CD4-positive, alpha-beta T cell treated with Interleukin-1 beta for 1 hour (primary cell): ENCODE measurements at regions not wholly inside any gene's neighbourhood (a gene's known extent, or its start where the extent isn't known, plus 50 kb on each side); places are given as distances from the start of the nearest gene placed in this dataset.

ENCODE experiments used
- DNase-seq, 2 donors: peaks; one replicate each; pipeline ENCODE4 v3.0.0-alpha.2; 2020 to 2022

- peak in 1 of 2 donors; percentile 5 for DNase-seq
Observed at GRCh38 chr7:20267482-20267881, 50.3 kb upstream of the MACC1 start.

DNA sequence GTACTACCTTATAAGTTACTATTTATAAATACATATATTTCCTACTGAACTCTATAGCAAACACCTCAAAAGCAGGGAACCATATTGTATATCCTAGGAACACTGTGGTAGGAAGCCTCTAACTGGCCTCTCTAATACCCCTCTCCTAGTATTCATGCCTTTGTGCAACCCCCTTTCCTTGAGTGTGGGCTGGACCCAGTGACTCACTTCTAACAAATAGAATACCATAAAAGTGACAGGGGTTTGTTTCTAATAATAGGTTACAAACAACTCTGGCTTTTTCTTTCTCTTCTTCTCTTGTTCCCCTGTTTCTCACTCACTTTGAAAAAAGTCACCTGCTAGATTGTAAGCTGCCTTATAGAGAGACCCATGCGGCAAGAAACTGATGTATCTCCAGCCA lies 51.6 kb upstream of the MACC1 start:
- no peak for DNase-seq

DNA sequence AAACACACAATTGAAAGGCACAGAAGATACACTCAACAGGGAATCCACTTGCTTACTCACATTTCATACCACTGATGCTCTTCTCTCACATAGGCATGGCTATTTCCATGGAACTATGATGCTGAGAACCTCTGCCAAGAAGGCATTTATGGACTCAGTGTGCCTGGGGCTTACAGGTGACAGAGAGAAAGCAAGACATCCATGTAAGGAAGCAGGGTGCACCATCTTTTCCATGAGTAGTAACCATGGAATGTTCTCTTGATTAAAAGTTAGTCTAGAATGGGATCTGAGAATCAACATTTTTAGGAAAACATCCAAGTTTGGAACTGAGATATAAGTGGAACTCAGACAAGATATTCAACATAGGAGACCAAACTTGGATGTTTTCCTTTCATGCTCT lies 52.5 kb upstream of the MACC1 start:
- DNase-seq = no peak

- DNase-seq = no peak
Observed at GRCh38 chr7:20270371-20270770, 53.2 kb upstream of the MACC1 start.

- no peak for DNase-seq
Observed at GRCh38 chr7:20270867-20271266, 53.7 kb upstream of the MACC1 start.

DNA sequence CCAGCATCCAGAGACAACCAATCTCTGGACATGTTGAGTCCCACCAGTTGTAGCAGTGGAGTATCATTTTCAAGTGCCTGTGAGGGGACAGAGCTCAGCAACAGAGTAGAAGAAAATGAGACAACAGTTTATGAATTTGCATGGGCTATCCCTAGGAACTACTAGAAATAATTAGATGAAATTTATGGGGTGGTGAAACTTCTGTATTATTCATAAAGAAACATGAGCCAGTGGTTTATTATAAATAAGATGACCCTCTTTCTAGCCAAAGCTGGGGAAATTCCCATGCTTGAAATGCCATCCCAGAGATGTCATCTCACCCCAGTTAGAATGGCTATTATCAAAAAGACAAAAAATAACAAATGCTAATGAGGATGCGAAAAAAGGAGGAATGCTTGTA lies 55.1 kb upstream of the ITGB8 start:
- no peak for DNase-seq

DNA sequence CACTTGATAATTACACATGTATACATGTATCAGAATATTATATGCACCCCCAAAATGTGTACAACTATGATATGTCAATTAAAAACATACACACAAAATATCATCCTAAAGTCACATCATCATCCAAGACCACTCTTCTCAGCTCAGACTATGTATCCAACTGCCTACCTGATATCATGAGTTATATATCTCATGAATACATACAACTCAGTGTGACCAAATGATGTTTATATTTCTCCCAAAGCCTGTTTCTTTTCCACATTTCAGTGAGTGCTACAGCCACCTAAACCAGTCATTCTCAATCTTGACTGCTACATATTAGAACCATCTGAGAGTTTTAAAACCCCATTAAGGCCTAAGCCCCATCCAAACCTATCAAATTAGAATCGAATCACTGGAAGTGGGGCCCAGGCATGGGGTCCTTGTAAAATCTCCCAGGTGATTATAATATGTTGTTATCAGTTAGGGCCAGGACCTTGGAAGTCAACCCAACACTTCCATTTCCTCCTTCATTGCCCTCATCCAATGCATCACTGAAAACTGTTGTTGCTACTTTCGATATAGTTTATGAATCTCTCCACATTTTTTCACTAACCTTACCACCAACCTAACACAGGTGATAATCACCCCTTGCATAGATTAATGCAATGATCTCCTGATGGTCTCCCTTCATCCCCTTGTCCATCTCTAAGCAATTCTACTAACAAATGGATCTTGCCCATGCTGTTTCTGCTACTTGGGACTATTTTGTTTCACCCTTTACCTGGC lies 53.8 kb upstream of the ITGB8 start:
- no peak for DNase-seq

DNA sequence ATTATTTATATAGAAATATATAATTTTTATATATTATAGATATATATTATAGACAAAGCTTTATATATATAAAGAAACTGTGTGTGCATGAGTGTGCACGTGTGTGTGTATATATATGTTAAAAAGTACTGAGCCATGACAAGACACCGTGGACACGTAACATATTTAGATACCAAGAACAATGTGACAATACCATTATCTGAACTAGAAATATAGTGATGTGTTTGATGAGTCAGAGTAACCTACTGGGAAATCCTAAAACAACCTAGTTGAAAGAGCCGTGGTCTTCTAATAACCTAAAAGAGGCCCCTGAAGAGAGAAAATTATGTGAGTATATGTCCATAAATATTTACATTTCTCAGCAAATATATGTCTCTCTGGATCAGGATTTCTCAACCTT lies 50.7 kb upstream of the ITGB8 start:
- no peak for DNase-seq

GRCh38 chr7:20280475-20281351 lies 50.0 kb upstream of the ITGB8 start:
- DNase-seq = no peak
